SK-N-SH (cell line): ENCODE measurements at regions not wholly inside any gene's neighbourhood (a gene's known extent, or its start where the extent isn't known, plus 50 kb on each side); places are given as distances from the start of the nearest gene placed in this dataset.

Experiments
- CTCF ChIA-PET: fragments of 300-600, 350-600 bp; formaldehyde crosslinking; extraction: SDS; loops from one replicate; lab custom pipeline; 2021; lab: Yijun Ruan, JAX
- POLR2A ChIA-PET: fragments of 350-600 bp; sonication (Branson Sonifier 250); formaldehyde crosslinking; extraction: SDS; loops from one replicate; lab custom pipeline; 2020; ENCODE audit warnings: antibody characterized with exemption, inconsistent platforms; lab: Yijun Ruan, JAX
- DNase-seq: peaks from one replicate; pipeline ENCODE4 v3.0.0; 2012
- H2AFZ ChIP-seq: fragments of 200-600 bp; sonication (generic); 2 replicates; pipeline ENCODE4 v1.8.1; 2016; ENCODE audit warnings: antibody characterized with exemption, mild to moderate bottlenecking, low read depth
- H3F3A ChIP-seq: fragments of 200-600 bp; sonication (generic); replicated peaks from 2 replicates; pipeline ENCODE3; 2016; ENCODE audit warnings: antibody characterized with exemption, mild to moderate bottlenecking; ENCODE audit not compliant: insufficient read depth
- H3K27ac ChIP-seq, 2 experiments: fragments of 200-500 bp in 1 of 2; fragments of 200-600 bp in 1 of 2; sonication (Bioruptor generic) in 1 of 2; sonication (generic), shearing (Covaris generic) in 1 of 2; 2 replicates each; pipeline versions ENCODE4 v1.5.1 to v1.6.1; 2014 to 2016; ENCODE audit warnings: low read depth in 2 of 2, inconsistent platforms in 1 of 2, low read length in 1 of 2, mild to moderate bottlenecking in 1 of 2, mixed read lengths in 1 of 2
- H3K27me3 ChIP-seq: fragments of 200-600 bp; sonication (generic), shearing (Covaris generic); 2 replicates; pipeline ENCODE4 v1.6.1; 2016; ENCODE audit warnings: mixed run types; ENCODE audit not compliant: insufficient read depth
- H3K36me3 ChIP-seq, 2 experiments: fragments of 200-500 bp in 1 of 2; fragments of 200-600 bp in 1 of 2; sonication (Bioruptor generic) in 1 of 2; sonication (generic) in 1 of 2; replicated peaks in 1 of 2; 2 replicates each; pipeline versions ENCODE3 to v1.5.1; 2014 to 2016; ENCODE audit warnings: low read length in 1 of 2, mild to moderate bottlenecking in 1 of 2; ENCODE audit not compliant: insufficient read depth in 2 of 2, control insufficient read depth in 1 of 2
- H3K4me1 ChIP-seq, 2 experiments: fragments of 200-500 bp in 1 of 2; fragments of 200-600 bp in 1 of 2; sonication (Bioruptor generic) in 1 of 2; sonication (generic), shearing (Covaris generic) in 1 of 2; 2 replicates each; pipeline versions ENCODE4 v1.5.1 to v1.6.1; 2014 to 2016; ENCODE audit warnings: low read depth in 1 of 2, low read length in 1 of 2, mixed run types in 1 of 2; ENCODE audit not compliant: insufficient read depth in 2 of 2, control insufficient read depth in 1 of 2
- H3K4me2 ChIP-seq: fragments of 200-600 bp; sonication (generic), shearing (Covaris generic); 2 replicates; pipeline ENCODE4 v1.6.1; 2017; ENCODE audit warnings: mixed run types
- H3K4me3 ChIP-seq, 2 experiments: fragments of 200-500 bp in 1 of 2; fragments of 200-600 bp in 1 of 2; sonication (Bioruptor generic) in 1 of 2; sonication (generic), shearing (Covaris generic) in 1 of 2; 2 replicates each; pipeline versions ENCODE4 v1.5.1 to v1.8.1; 2014 to 2016; ENCODE audit warnings: low read depth in 2 of 2, inconsistent platforms in 1 of 2, low read length in 1 of 2, mild to moderate bottlenecking in 1 of 2, mixed read lengths in 1 of 2, moderate library complexity in 1 of 2
- H3K79me2 ChIP-seq: fragments of 200-600 bp; sonication (generic); 2 replicates; pipeline ENCODE4 v1.8.1; 2017; ENCODE audit warnings: mild to moderate bottlenecking; ENCODE audit not compliant: insufficient read depth
- H3K9ac ChIP-seq: fragments of 200-600 bp; sonication (generic); 2 replicates; pipeline ENCODE4 v1.6.1; 2017; ENCODE audit warnings: mixed run types
- H3K9me2 ChIP-seq: fragments of 200-600 bp; sonication (generic); 2 replicates; pipeline ENCODE4 v1.6.1; 2017; ENCODE audit warnings: mixed run types
- H3K9me3 ChIP-seq: fragments of 200-600 bp; sonication (generic); 2 replicates; pipeline ENCODE4 v1.6.1; 2017; ENCODE audit warnings: mixed run types, mild to moderate bottlenecking, moderate library complexity
- H4K20me1 ChIP-seq: fragments of 200-600 bp; sonication (generic); 2 replicates; pipeline ENCODE4 v1.6.1; 2017; ENCODE audit warnings: mild to moderate bottlenecking, mixed run types; ENCODE audit not compliant: insufficient read depth
- CHD2 ChIP-seq: fragments of 150-350 bp; IDR thresholded peaks from 2 replicates; pipeline ENCODE4 v1.6.1; 2018; ENCODE audit warnings: low read length; ENCODE audit not compliant: partially characterized antibody
- CTCF ChIP-seq: fragments of 200-600 bp; sonication (generic); IDR thresholded peaks from 2 replicates; pipeline ENCODE4 v1.6.1; 2017; ENCODE audit warnings: antibody characterized with exemption, mild to moderate bottlenecking, moderate library complexity
- EP300 ChIP-seq, 2 experiments: IDR thresholded peaks; 2 replicates each; pipeline versions ENCODE4 v1.4.0 to v1.6.1; 2012; ENCODE audit warnings: borderline replicate concordance in 1 of 2, low read depth in 1 of 2, low read length in 1 of 2
- GABPA ChIP-seq: IDR thresholded peaks from 2 replicates; pipeline ENCODE4 v1.4.0; 2012; ENCODE audit warnings: low read depth, mild to moderate bottlenecking
- GATA2 ChIP-seq: sonication (generic); formaldehyde crosslinking; IDR thresholded peaks from 2 replicates; pipeline ENCODE4 v1.5.0; 2020; ENCODE audit warnings: mild to moderate bottlenecking, missing genetic modification reagents
- IRF3 ChIP-seq: fragments of 150-350 bp; IDR thresholded peaks from 2 replicates; pipeline ENCODE4 v1.6.1; 2016; ENCODE audit warnings: mild to moderate bottlenecking, low read depth, low read length
- JUND ChIP-seq: IDR thresholded peaks from 2 replicates; pipeline ENCODE4 v1.4.0; 2012
- MEF2A ChIP-seq: IDR thresholded peaks from 2 replicates; pipeline ENCODE4 v1.4.0; 2012; ENCODE audit warnings: low read depth, borderline replicate concordance
- MXI1 ChIP-seq: IDR thresholded peaks from 2 replicates; pipeline ENCODE4 v1.6.1; 2012; ENCODE audit warnings: mild to moderate bottlenecking, low read depth, low read length, improper control_type of control experiment
- NFIC ChIP-seq: IDR thresholded peaks from 2 replicates; pipeline ENCODE4 v1.4.0; 2012; ENCODE audit warnings: borderline replicate concordance
- NRF1 ChIP-seq: IDR thresholded peaks from 2 replicates; pipeline ENCODE4 v1.6.1; 2012; ENCODE audit warnings: low read depth, mild to moderate bottlenecking, low read length
- PBX3 ChIP-seq: IDR thresholded peaks from 2 replicates; pipeline ENCODE4; 2012
- POLR2AphosphoS5 ChIP-seq: IDR thresholded peaks from 2 replicates; pipeline ENCODE4 v1.6.1; 2012; ENCODE audit warnings: low read depth, low read length
- RAD21 ChIP-seq: IDR thresholded peaks from 2 replicates; pipeline ENCODE4 v1.6.1; 2012; ENCODE audit warnings: mild to moderate bottlenecking, low read length
- RCOR1 ChIP-seq: fragments of 150-350 bp; IDR thresholded peaks from 2 replicates; pipeline ENCODE4 v1.6.1; 2017; ENCODE audit warnings: antibody characterized with exemption, low read length
- SIN3A ChIP-seq: IDR thresholded peaks from 2 replicates; pipeline ENCODE4 v1.6.1; 2012; ENCODE audit warnings: low read depth, mild to moderate bottlenecking, low read length, moderate library complexity, borderline replicate concordance
- TAF1 ChIP-seq: IDR thresholded peaks from 2 replicates; pipeline ENCODE4 v1.6.1; 2012; ENCODE audit warnings: low read depth, mild to moderate bottlenecking, low read length, moderate library complexity, borderline replicate concordance
- USF1 ChIP-seq: IDR thresholded peaks from 2 replicates; pipeline ENCODE4 v1.4.0; 2012; ENCODE audit warnings: low read depth, borderline replicate concordance
- USF2 ChIP-seq: fragments of 150-350 bp; IDR thresholded peaks from 2 replicates; pipeline ENCODE4 v1.6.1; 2017; ENCODE audit warnings: antibody characterized with exemption, low read length, low read depth, borderline replicate concordance
- YY1 ChIP-seq: IDR thresholded peaks from 2 replicates; pipeline ENCODE4 v1.4.0; 2012; ENCODE audit warnings: low read depth, mild to moderate bottlenecking
- WGBS: methylation state at CpG from one replicate; pipeline ENCODE4 v1.1.6; 2017; ENCODE audit warnings: low lambda C conversion rate; 5-methylcytosine and 5-hydroxymethylcytosine counted together

- Histone ChIP-seq H3K27ac (no peak overlapping the region), H3K9ac (no peak overlapping the region)
- POLR2A ChIA-PET = no interaction called here
Measured at GRCh38 chr7:13793926-13794325, 195.5 kb downstream of the ETV1 start.

GRCh38 chr7:13794581-13794980 lies 194.9 kb downstream of the ETV1 start:
- H3K79me2 ChIP-seq = no peaks in the 10 kb centered on the region
- H3K4me2 ChIP-seq = no peak overlapping the region
- H3K4me1 ChIP-seq = no peaks in the 10 kb centered on the region; a peak in 1 of 4 replicates
- DNase-seq = no peak
- no peak overlapping the region for H3K27ac ChIP-seq
- H4K20me1 ChIP-seq = no peaks in the 10 kb centered on the region
- no peaks in the 10 kb centered on the region for H3F3A ChIP-seq
- WGBS = 85% methylated on average over 2 of the region's 2 CpGs
- POLR2A ChIA-PET = no interaction called here
- H3K27me3 ChIP-seq = no peaks in the 10 kb centered on the region
- no peak overlapping the region for H2AFZ ChIP-seq
- H3K9me2 ChIP-seq = no peaks in the 10 kb centered on the region
- H3K36me3 ChIP-seq = no peaks in the 10 kb centered on the region
- H3K9ac ChIP-seq = no peak overlapping the region
- CTCF ChIA-PET = interaction anchor here (1.2 kb wide), 1 partner anchor 52 kb away, joined by 3 read pairs; no protein-coding TSS in a partner anchor
- H3K4me3 ChIP-seq = no peak overlapping the region
- no peaks in the 10 kb centered on the region for H3K9me3 ChIP-seq
- no peak for TF ChIP-seq CTCF
- TF ChIP-seq POLR2AphosphoS5 = no peak
- no peak for TF ChIP-seq IRF3
- no peak for TF ChIP-seq RCOR1
- no peak for TF ChIP-seq GATA2 (CRISPR knock-in tag)
- no peak for TF ChIP-seq USF1
- TF ChIP-seq CHD2 = no peak
- TF ChIP-seq PBX3 = no peak
- no peak for TF ChIP-seq MEF2A
- TF ChIP-seq YY1 = no peak
- no peak for TF ChIP-seq GABPA
- TF ChIP-seq NRF1 = no peak
- no peak for TF ChIP-seq TAF1
- no peak for TF ChIP-seq JUND
- TF ChIP-seq SIN3A = no peak
- TF ChIP-seq USF2 = no peak

More at GRCh38 chr7:13793926-13794325, 195.5 kb downstream of the ETV1 start:
- Histone ChIP-seq H3K27me3 (no peaks in the 10 kb centered on the region), H3K4me1 (no peaks in the 10 kb centered on the region; a peak in 1 of 4 replicates), H3K79me2 (no peaks in the 10 kb centered on the region), H3K4me2 (no peak overlapping the region), H2AFZ (no peak overlapping the region), H3F3A (no peaks in the 10 kb centered on the region), H3K9me2 (no peaks in the 10 kb centered on the region; the same call in 1 of the 2 replicates), H3K9me3 (no peaks in the 10 kb centered on the region; the same call in 1 of the 2 replicates), H4K20me1 (no peaks in the 10 kb centered on the region), H3K4me3 (no peak overlapping the region), H3K36me3 (no peaks in the 10 kb centered on the region)
- DNase-seq = no peak
- WGBS = 74% methylated on average over 4 of the region's 4 CpGs
- no peak for TF ChIP-seq EP300 (IDR thresholded peaks at IDR 0.05; ENCODE audit: borderline replicate concordance in 1 of 2, low read depth in 1 of 2, low read length in 1 of 2)
- no peak for TF ChIP-seq PBX3
- TF ChIP-seq MXI1 = no peak
- no peak for TF ChIP-seq RCOR1
- TF ChIP-seq RAD21 = no peak
- no peak for TF ChIP-seq SIN3A
- no peak for TF ChIP-seq NFIC
- TF ChIP-seq GABPA = no peak
- TF ChIP-seq MEF2A = no peak
- TF ChIP-seq JUND = no peak
- CTCF ChIA-PET = interaction anchor here (1.2 kb wide), 1 partner anchor 51 kb away, joined by 3 read pairs; no protein-coding TSS in a partner anchor
